HEK293 (cell line): ENCODE measurements at regions not wholly inside any gene's neighbourhood (a gene's known extent, or its start where the extent isn't known, plus 50 kb on each side); places are given as distances from the start of the nearest gene placed in this dataset.

Source experiments
- CTCF ChIA-PET: fragments of 350-600 bp; formaldehyde crosslinking; extraction: SDS; loops from one replicate; lab custom pipeline; 2021; ENCODE audit warnings: antibody characterized with exemption; lab: Yijun Ruan, JAX
- POLR2A ChIA-PET: fragments of 300-600 bp; formaldehyde crosslinking; extraction: SDS; loops from one replicate; lab custom pipeline; 2020; ENCODE audit warnings: antibody characterized with exemption, inconsistent platforms; lab: Yijun Ruan, JAX
- H3K27ac ChIP-seq: fragments of 200-500 bp; sonication (Bioruptor generic); 2 replicates; pipeline ENCODE4 v1.5.1; 2014; ENCODE audit warnings: low read depth, low read length, control low read depth, inconsistent platforms; ENCODE audit errors: extremely low read depth
- H3K36me3 ChIP-seq, 2 experiments: fragments of 200-500 bp in 1 of 2; sonication (Bioruptor generic) in 1 of 2; 1 replicate in 1 of 2; 2 replicates in 1 of 2; pipeline ENCODE4 v1.5.1; 2014 to 2017; ENCODE audit warnings: inconsistent platforms in 2 of 2, low read length in 2 of 2; ENCODE audit not compliant: control insufficient read depth in 2 of 2, insufficient read depth in 1 of 2
- H3K4me1 ChIP-seq: fragments of 200-500 bp; sonication (Bioruptor generic); 2 replicates; pipeline ENCODE4 v1.5.1; 2014; ENCODE audit warnings: mild to moderate bottlenecking, low read length, inconsistent platforms; ENCODE audit not compliant: control insufficient read depth, insufficient read depth
- H3K4me3 ChIP-seq: 2 replicates; pipeline ENCODE4 v1.5.1; 2011; ENCODE audit warnings: low read depth, mild to moderate bottlenecking, control low read depth, low read length, moderate library complexity
- H3K9me3 ChIP-seq: fragments of 200-500 bp; sonication (Bioruptor generic); 2 replicates; pipeline ENCODE4 v1.5.1; 2014; ENCODE audit warnings: low read depth, low read length, inconsistent platforms; ENCODE audit not compliant: control insufficient read depth, insufficient read depth
- HOXA7 ChIP-seq: sonication (generic); formaldehyde crosslinking; IDR thresholded peaks from 2 replicates; pipeline ENCODE4 v1.8.1; 2022; ENCODE audit warnings: missing genetic modification reagents, borderline replicate concordance
- KLF1 ChIP-seq: fragments of 450-650 bp; formaldehyde crosslinking; IDR thresholded peaks from 2 replicates; pipeline ENCODE4 v1.5.1; 2016; ENCODE audit warnings: missing biosample characterization, missing genetic modification characterization
- KLF17 ChIP-seq: fragments of 450-650 bp; formaldehyde crosslinking; IDR thresholded peaks from 2 replicates; pipeline ENCODE4 v1.5.1; 2016; ENCODE audit warnings: missing biosample characterization, missing genetic modification characterization
- KLF9 ChIP-seq: fragments of 450-650 bp; formaldehyde crosslinking; IDR thresholded peaks from 2 replicates; pipeline ENCODE4 v1.5.1; 2016; ENCODE audit warnings: missing biosample characterization, missing genetic modification characterization, low read depth
- PRDM10 ChIP-seq: fragments of 450-650 bp; formaldehyde crosslinking; IDR thresholded peaks from 2 replicates; pipeline ENCODE4 v1.5.1; 2016; ENCODE audit warnings: missing biosample characterization, missing genetic modification characterization
- SCRT1 ChIP-seq: fragments of 450-650 bp; formaldehyde crosslinking; IDR thresholded peaks from 2 replicates; pipeline ENCODE4 v1.5.1; 2016; ENCODE audit warnings: missing biosample characterization, missing genetic modification characterization, borderline replicate concordance
- SP7 ChIP-seq: fragments of 450-650 bp; formaldehyde crosslinking; IDR thresholded peaks from 2 replicates; pipeline ENCODE4 v1.5.1; 2016; ENCODE audit warnings: missing biosample characterization, missing genetic modification characterization
- ZBTB17 ChIP-seq: fragments of 450-650 bp; formaldehyde crosslinking; IDR thresholded peaks from 2 replicates; pipeline ENCODE4 v1.5.1; 2016; ENCODE audit warnings: missing biosample characterization, missing genetic modification characterization
- ZBTB20 ChIP-seq: fragments of 450-650 bp; formaldehyde crosslinking; IDR thresholded peaks from 2 replicates; pipeline ENCODE4 v1.5.1; 2016; ENCODE audit warnings: missing biosample characterization, missing genetic modification characterization
- ZBTB48 ChIP-seq: fragments of 450-650 bp; formaldehyde crosslinking; IDR thresholded peaks from 2 replicates; pipeline ENCODE4 v1.5.1; 2016; ENCODE audit warnings: missing biosample characterization, missing genetic modification characterization
- ZFHX2 ChIP-seq: fragments of 450-650 bp; formaldehyde crosslinking; conservative IDR thresholded peaks from 2 replicates; pipeline ENCODE4 v1.5.1; 2016; ENCODE audit warnings: missing biosample characterization, missing genetic modification characterization
- ZIC2 ChIP-seq: fragments of 450-650 bp; formaldehyde crosslinking; IDR thresholded peaks from 2 replicates; pipeline ENCODE4 v1.5.1; 2016; ENCODE audit warnings: missing biosample characterization, missing genetic modification characterization
- ZNF155 ChIP-seq: fragments of 450-650 bp; formaldehyde crosslinking; IDR thresholded peaks from 2 replicates; pipeline ENCODE4 v1.5.1; 2016; ENCODE audit warnings: missing biosample characterization, missing genetic modification characterization
- ZNF223 ChIP-seq: fragments of 450-650 bp; formaldehyde crosslinking; IDR thresholded peaks from 2 replicates; pipeline ENCODE4 v1.5.1; 2016; ENCODE audit warnings: missing biosample characterization, missing genetic modification characterization
- ZNF302 ChIP-seq: fragments of 450-650 bp; formaldehyde crosslinking; IDR thresholded peaks from 2 replicates; pipeline ENCODE4 v1.5.1; 2016; ENCODE audit warnings: missing biosample characterization, missing genetic modification characterization, low read depth
- ZNF341 ChIP-seq: fragments of 450-650 bp; formaldehyde crosslinking; IDR thresholded peaks from 2 replicates; pipeline ENCODE4; 2016; ENCODE audit warnings: low read depth, missing biosample characterization, missing genetic modification characterization
- ZNF561 ChIP-seq: fragments of 450-650 bp; IDR thresholded peaks from 2 replicates; pipeline ENCODE4 v1.5.1; 2018; ENCODE audit warnings: missing biosample characterization, missing genetic modification characterization, borderline replicate concordance
- ZNF626 ChIP-seq: fragments of 450-650 bp; sonication (Bioruptor Pico); formaldehyde crosslinking; IDR thresholded peaks from 2 replicates; pipeline ENCODE4 v1.5.1; 2018; ENCODE audit warnings: missing biosample characterization, missing genetic modification characterization, inconsistent platforms
- ZNF670 ChIP-seq: fragments of 450-650 bp; formaldehyde crosslinking; IDR thresholded peaks from 2 replicates; pipeline ENCODE4 v1.5.1; 2016; ENCODE audit warnings: missing biosample characterization, missing genetic modification characterization, low read depth
- ZNF76 ChIP-seq: fragments of 450-650 bp; formaldehyde crosslinking; IDR thresholded peaks from 2 replicates; pipeline ENCODE4; 2016; ENCODE audit warnings: low read depth, missing biosample characterization, missing genetic modification characterization, borderline replicate concordance
- ZNF830 ChIP-seq: fragments of 450-650 bp; IDR thresholded peaks from 2 replicates; pipeline ENCODE4 v1.5.0; 2018; ENCODE audit warnings: missing biosample characterization, missing genetic modification characterization, low read depth, mild to moderate bottlenecking, moderate library complexity
- ZNF837 ChIP-seq: fragments of 450-650 bp; formaldehyde crosslinking; IDR thresholded peaks from 2 replicates; pipeline ENCODE4 v1.5.1; 2016; ENCODE audit warnings: missing biosample characterization, missing genetic modification characterization
- TF ChIP-seq, protein P1 (sequence below): fragments of 450-650 bp; formaldehyde crosslinking; IDR thresholded peaks from 2 replicates; pipeline ENCODE4 v1.5.1; 2016; ENCODE audit warnings: missing biosample characterization, missing genetic modification characterization
- TF ChIP-seq, protein P2 (sequence below): fragments of 450-650 bp; formaldehyde crosslinking; IDR thresholded peaks from 2 replicates; pipeline ENCODE4 v1.5.0; 2017; ENCODE audit warnings: missing biosample characterization, missing genetic modification characterization, borderline replicate concordance
- TF ChIP-seq, protein P3 (sequence below): fragments of 450-650 bp; formaldehyde crosslinking; IDR thresholded peaks from 2 replicates; pipeline ENCODE4 v1.5.1; 2017; ENCODE audit warnings: missing biosample characterization, missing genetic modification characterization

GRCh38 chr1:38728585-38728908, 131.0 kb downstream of the RRAGC start:
- no peaks in the 10 kb centered on the region for H3K36me3 ChIP-seq
- TF ChIP-seq ZNF626 = no peak
- TF ChIP-seq, protein P1, sequence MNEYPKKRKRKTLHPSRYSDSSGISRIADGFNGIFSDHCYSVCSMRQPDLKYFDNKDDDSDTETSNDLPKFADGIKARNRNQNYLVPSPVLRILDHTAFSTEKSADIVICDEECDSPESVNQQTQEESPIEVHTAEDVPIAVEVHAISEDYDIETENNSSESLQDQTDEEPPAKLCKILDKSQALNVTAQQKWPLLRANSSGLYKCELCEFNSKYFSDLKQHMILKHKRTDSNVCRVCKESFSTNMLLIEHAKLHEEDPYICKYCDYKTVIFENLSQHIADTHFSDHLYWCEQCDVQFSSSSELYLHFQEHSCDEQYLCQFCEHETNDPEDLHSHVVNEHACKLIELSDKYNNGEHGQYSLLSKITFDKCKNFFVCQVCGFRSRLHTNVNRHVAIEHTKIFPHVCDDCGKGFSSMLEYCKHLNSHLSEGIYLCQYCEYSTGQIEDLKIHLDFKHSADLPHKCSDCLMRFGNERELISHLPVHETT = no peak
- no peak for TF ChIP-seq ZNF302 (tag by site-specific recombination)
- no peak for TF ChIP-seq ZNF76 (tag by site-specific recombination)
- peak; percentile 0 for TF ChIP-seq ZNF341
- TF ChIP-seq PRDM10 = 0 out of 2 replicates have a peak, but pooled peaks have one; percentile 2
- no peak for TF ChIP-seq KLF17 (tag by site-specific recombination)
- 0 out of 2 replicates have a peak, but pooled peaks have one; percentile 1 for TF ChIP-seq KLF9
- no peak for TF ChIP-seq SP7
- TF ChIP-seq ZBTB20 = peak; percentile 15; the same call in 1 of the 2 replicates
- no peak for TF ChIP-seq ZNF223
- no peak for TF ChIP-seq ZNF670 (tag by site-specific recombination)
- TF ChIP-seq ZNF561 = no peak
- H3K4me3 ChIP-seq = no peak overlapping the region
- H3K4me1 ChIP-seq = peaks cover 17% of the 10 kb centered on the region
- no peak overlapping the region for H3K27ac ChIP-seq
- CTCF ChIA-PET = interaction anchor here (0.7 kb wide), 3 partner anchors 189 to 530 kb away, joined by 3 to 6 read pairs (median 4); no protein-coding TSS in a partner anchor
- no peaks in the 10 kb centered on the region for H3K9me3 ChIP-seq
- POLR2A ChIA-PET = no interaction called here

- ChIA-PET POLR2A (no interaction called here), CTCF (interaction anchor here (0.6 to 0.8 kb wide), 5 partner anchors 58 to 566 kb away, joined by 3 to 6 read pairs (median 3); no protein-coding TSS in a partner anchor)
- Histone ChIP-seq H3K9me3 (no peaks in the 10 kb centered on the region), H3K36me3 (no peaks in the 10 kb centered on the region), H3K27ac (no peak overlapping the region), H3K4me1 (peaks cover 18% of the 10 kb centered on the region), H3K4me3 (no peak overlapping the region)
- TF ChIP-seq ZNF837 (tag by site-specific recombination) (no peak), ZBTB48 (tag by site-specific recombination) (no peak), ZBTB20 (peak; percentile 95), ZIC2 (tag by site-specific recombination) (peak; percentile 48), ZNF341 (peak; percentile 89), ZBTB17 (peak; percentile 18; the same call in 1 of the 2 replicates), ZNF155 (tag by site-specific recombination) (no peak), SCRT1 (tag by site-specific recombination) (no peak), ZNF830 (no peak), HOXA7 (CRISPR knock-in tag) (no peak), ZFHX2 (tag by site-specific recombination) (peak; percentile 95), KLF1 (peak; percentile 39; the same call in 1 of the 2 replicates)
- TF ChIP-seq, protein P2, sequence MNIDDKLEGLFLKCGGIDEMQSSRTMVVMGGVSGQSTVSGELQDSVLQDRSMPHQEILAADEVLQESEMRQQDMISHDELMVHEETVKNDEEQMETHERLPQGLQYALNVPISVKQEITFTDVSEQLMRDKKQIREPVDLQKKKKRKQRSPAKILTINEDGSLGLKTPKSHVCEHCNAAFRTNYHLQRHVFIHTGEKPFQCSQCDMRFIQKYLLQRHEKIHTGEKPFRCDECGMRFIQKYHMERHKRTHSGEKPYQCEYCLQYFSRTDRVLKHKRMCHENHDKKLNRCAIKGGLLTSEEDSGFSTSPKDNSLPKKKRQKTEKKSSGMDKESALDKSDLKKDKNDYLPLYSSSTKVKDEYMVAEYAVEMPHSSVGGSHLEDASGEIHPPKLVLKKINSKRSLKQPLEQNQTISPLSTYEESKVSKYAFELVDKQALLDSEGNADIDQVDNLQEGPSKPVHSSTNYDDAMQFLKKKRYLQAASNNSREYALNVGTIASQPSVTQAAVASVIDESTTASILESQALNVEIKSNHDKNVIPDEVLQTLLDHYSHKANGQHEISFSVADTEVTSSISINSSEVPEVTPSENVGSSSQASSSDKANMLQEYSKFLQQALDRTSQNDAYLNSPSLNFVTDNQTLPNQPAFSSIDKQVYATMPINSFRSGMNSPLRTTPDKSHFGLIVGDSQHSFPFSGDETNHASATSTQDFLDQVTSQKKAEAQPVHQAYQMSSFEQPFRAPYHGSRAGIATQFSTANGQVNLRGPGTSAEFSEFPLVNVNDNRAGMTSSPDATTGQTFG (tag by site-specific recombination) = no peak
- TF ChIP-seq, protein P3, sequence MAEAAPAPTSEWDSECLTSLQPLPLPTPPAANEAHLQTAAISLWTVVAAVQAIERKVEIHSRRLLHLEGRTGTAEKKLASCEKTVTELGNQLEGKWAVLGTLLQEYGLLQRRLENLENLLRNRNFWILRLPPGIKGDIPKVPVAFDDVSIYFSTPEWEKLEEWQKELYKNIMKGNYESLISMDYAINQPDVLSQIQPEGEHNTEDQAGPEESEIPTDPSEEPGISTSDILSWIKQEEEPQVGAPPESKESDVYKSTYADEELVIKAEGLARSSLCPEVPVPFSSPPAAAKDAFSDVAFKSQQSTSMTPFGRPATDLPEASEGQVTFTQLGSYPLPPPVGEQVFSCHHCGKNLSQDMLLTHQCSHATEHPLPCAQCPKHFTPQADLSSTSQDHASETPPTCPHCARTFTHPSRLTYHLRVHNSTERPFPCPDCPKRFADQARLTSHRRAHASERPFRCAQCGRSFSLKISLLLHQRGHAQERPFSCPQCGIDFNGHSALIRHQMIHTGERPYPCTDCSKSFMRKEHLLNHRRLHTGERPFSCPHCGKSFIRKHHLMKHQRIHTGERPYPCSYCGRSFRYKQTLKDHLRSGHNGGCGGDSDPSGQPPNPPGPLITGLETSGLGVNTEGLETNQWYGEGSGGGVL (tag by site-specific recombination) = peak; percentile 99
Measured at GRCh38 chr1:38727684-38728584, 131.6 kb downstream of the RRAGC start.
